NCI-H2196 (cell line): ENCODE measurements at regions not wholly inside any gene's neighbourhood (a gene's known extent, or its start where the extent isn't known, plus 50 kb on each side); places are given as distances from the start of the nearest gene placed in this dataset.
A peak's percentile ranks its signal among the peaks of the same experiment; 100 is the strongest.
"Not testable (repeated sequence)": the region's sequence is repeated elsewhere in the genome, so short reads cannot be mapped to it uniquely, and the experiment has no call there.

Experiments used
- DNase-seq: peaks from one replicate; lab custom pipeline; 2025; ENCODE audit not compliant: unreplicated experiment; lab: John Stamatoyannopoulos, UW

- DNase-seq: not testable (repeated sequence)
These were observed 555.3 kb downstream of the TMEM121 start for GRCh38 chr14:106081721-106082120.

GRCh38 chr14:106083082-106083481, 556.7 kb downstream of the TMEM121 start:
- no peak for DNase-seq

GRCh38 chr14:106087837-106088236, 561.5 kb downstream of the TMEM121 start:
- no peak for DNase-seq

GRCh38 chr14:106088860-106089259, 562.5 kb downstream of the TMEM121 start:
- DNase-seq: not testable (repeated sequence)

- DNase-seq: peak; percentile 4
These were observed 568.3 kb downstream of the TMEM121 start for GRCh38 chr14:106094654-106095189.

- no peak for DNase-seq
These were observed 581.3 kb downstream of the TMEM121 start for GRCh38 chr14:106107703-106108102.

GRCh38 chr14:106109337-106109736, 583.0 kb downstream of the TMEM121 start:
- no peak for DNase-seq

GRCh38 chr14:106115401-106115800, 589.0 kb downstream of the TMEM121 start:
- DNase-seq: no peak

- not testable (repeated sequence) for DNase-seq
These were observed 590.1 kb downstream of the TMEM121 start for GRCh38 chr14:106116339-106116930.

GRCh38 chr14:106120101-106120500, 593.7 kb downstream of the TMEM121 start:
- DNase-seq: no peak

GRCh38 chr14:106129274-106129673, 602.9 kb downstream of the TMEM121 start:
- no peak for DNase-seq

GRCh38 chr14:106129904-106130661, 603.7 kb downstream of the TMEM121 start:
- not testable (repeated sequence) for DNase-seq

- not testable (repeated sequence) for DNase-seq
These were observed 606.7 kb downstream of the TMEM121 start for GRCh38 chr14:106133126-106133525.

- no peak for DNase-seq
These were observed 608.5 kb downstream of the TMEM121 start for GRCh38 chr14:106134886-106135285.

GRCh38 chr14:106141242-106142220, 615.1 kb downstream of the TMEM121 start:
- no peak for DNase-seq

GRCh38 chr14:106145731-106146130, 619.3 kb downstream of the TMEM121 start:
- DNase-seq: not testable (repeated sequence)

GRCh38 chr14:106153362-106153955, 627.1 kb downstream of the TMEM121 start:
- DNase-seq: peak; percentile 1

GRCh38 chr14:106163316-106163715, 636.9 kb downstream of the TMEM121 start:
- no peak for DNase-seq

GRCh38 chr14:106163812-106164211, 637.4 kb downstream of the TMEM121 start:
- DNase-seq: not testable (repeated sequence)

GRCh38 chr14:106166232-106166631, 639.8 kb downstream of the TMEM121 start:
- no peak for DNase-seq
